Astrocyte (in vitro differentiated cells and primary cell): ENCODE measurements at regions not wholly inside any gene's neighbourhood (a gene's known extent, or its start where the extent isn't known, plus 50 kb on each side); places are given as distances from the start of the nearest gene placed in this dataset.

Experiments
- DNase-seq: peaks from one replicate; pipeline ENCODE4 v3.0.0-alpha.2; 2010; ENCODE audit warnings: low read depth
- FAIRE-seq: peaks from 2 replicates; lab custom pipeline; 2011; peaks lifted over from hg19 to GRCh38; lab: Jason Lieb, UNC
- H2AFZ ChIP-seq: 2 replicates; pipeline ENCODE4 v1.6.0; 2012; ENCODE audit warnings: low read depth, low read length, inconsistent platforms
- H3K27ac ChIP-seq: 2 replicates; pipeline ENCODE4 v1.5.1; 2011; ENCODE audit warnings: low read depth, low read length, inconsistent platforms
- H3K27me3 ChIP-seq: 2 replicates; pipeline ENCODE4 v1.6.0; 2011; ENCODE audit warnings: low read length, inconsistent platforms; ENCODE audit not compliant: insufficient read depth
- H3K36me3 ChIP-seq: 2 replicates; pipeline ENCODE4 v1.5.1; 2011; ENCODE audit warnings: low read length, inconsistent platforms; ENCODE audit not compliant: insufficient read depth
- H3K4me1 ChIP-seq: 2 replicates; pipeline ENCODE4 v1.5.1; 2011; ENCODE audit warnings: low read length, inconsistent platforms; ENCODE audit not compliant: insufficient read depth
- H3K4me2 ChIP-seq: 2 replicates; pipeline ENCODE4 v1.6.0; 2012; ENCODE audit warnings: low read length, inconsistent platforms
- H3K4me3 ChIP-seq: 2 replicates; pipeline ENCODE4 v1.5.1; 2011; ENCODE audit warnings: low read depth, mild to moderate bottlenecking, low read length, inconsistent platforms; ENCODE audit not compliant: insufficient read depth
- H3K79me2 ChIP-seq: 2 replicates; pipeline ENCODE4 v1.6.0; 2012; ENCODE audit warnings: mild to moderate bottlenecking, low read length, inconsistent platforms; ENCODE audit not compliant: insufficient read depth
- H3K9ac ChIP-seq: 2 replicates; pipeline ENCODE4 v1.6.0; 2012; ENCODE audit warnings: mild to moderate bottlenecking, low read length, inconsistent platforms
- H3K9me3 ChIP-seq: 2 replicates; pipeline ENCODE4 v1.5.1; 2012; ENCODE audit warnings: low read depth, mild to moderate bottlenecking, low read length, inconsistent platforms; ENCODE audit not compliant: insufficient read depth
- H4K20me1 ChIP-seq: 2 replicates; pipeline ENCODE4 v1.6.0; 2012; ENCODE audit warnings: low read length, inconsistent platforms; ENCODE audit not compliant: insufficient read depth
- H3K27ac Mint-ChIP-seq: one replicate; pipeline ENCODE4 v1.8.0; 2021; ENCODE audit warnings: mild to moderate bottlenecking, mixed read lengths; ENCODE audit not compliant: unreplicated experiment
- H3K27me3 Mint-ChIP-seq: one replicate; pipeline ENCODE4 v1.8.0; 2021; ENCODE audit warnings: low read depth, mixed read lengths; ENCODE audit not compliant: unreplicated experiment
- H3K36me3 Mint-ChIP-seq: one replicate; pipeline ENCODE4 v1.8.0; 2021; ENCODE audit warnings: low read depth, mixed read lengths; ENCODE audit not compliant: unreplicated experiment
- H3K4me1 Mint-ChIP-seq: one replicate; pipeline ENCODE4 v1.8.0; 2021; ENCODE audit warnings: low read depth, mixed read lengths; ENCODE audit not compliant: unreplicated experiment
- H3K4me3 Mint-ChIP-seq: one replicate; pipeline ENCODE4 v1.8.0; 2021; ENCODE audit warnings: mild to moderate bottlenecking, moderate library complexity, mixed read lengths; ENCODE audit not compliant: unreplicated experiment
- H3K9me3 Mint-ChIP-seq: one replicate; pipeline ENCODE4 v1.8.0; 2021; ENCODE audit warnings: mild to moderate bottlenecking, mixed read lengths; ENCODE audit not compliant: unreplicated experiment
- CTCF ChIP-seq: IDR thresholded peaks from 2 replicates; pipeline ENCODE4 v1.5.1; 2011; ENCODE audit warnings: low read depth, mild to moderate bottlenecking, inconsistent platforms, low read length, moderate library complexity; ENCODE audit not compliant: insufficient read depth
- EZH2 ChIP-seq: IDR thresholded peaks from 2 replicates; pipeline ENCODE4 v1.6.1; 2012; ENCODE audit warnings: mild to moderate bottlenecking, low read length, inconsistent platforms; ENCODE audit not compliant: insufficient read depth

DNA sequence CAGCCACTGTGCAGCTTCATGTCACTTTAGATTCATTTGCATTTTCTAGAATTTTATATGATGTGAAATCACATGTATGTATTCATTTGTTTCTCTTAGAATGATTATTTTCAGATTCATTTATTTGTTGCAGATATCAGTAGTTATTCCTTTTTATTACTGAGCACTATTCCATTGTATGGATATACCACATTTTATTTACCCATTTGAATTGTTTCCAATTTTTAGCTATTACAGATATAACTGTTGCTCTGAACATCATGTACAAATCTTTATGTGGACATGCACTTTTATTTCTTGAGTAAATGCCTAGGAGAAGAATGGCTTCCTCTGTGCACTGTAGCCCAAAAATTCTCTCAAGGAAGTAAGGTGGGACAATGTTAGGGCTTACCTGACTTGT is 767.8 kb upstream of the FANCL start:
- Histone ChIP-seq H2AFZ (no peak overlapping the region), H3K36me3 (no peaks in the 10 kb centered on the region), H3K79me2 (no peaks in the 10 kb centered on the region), H3K4me2 (no peak overlapping the region), H3K4me1 (no peaks in the 10 kb centered on the region), H3K9me3 (no peaks in the 10 kb centered on the region), H3K27me3 (no peaks in the 10 kb centered on the region), H4K20me1 (no peaks in the 10 kb centered on the region), H3K4me3 (no peak overlapping the region), H3K9ac (no peak overlapping the region), H3K27ac (no peak overlapping the region)
- DNase-seq (no peak), FAIRE-seq (no peak)
- TF ChIP-seq EZH2: no peak
- TF ChIP-seq CTCF: no peak
- H3K27ac Mint-ChIP-seq: no peak overlapping the region
- no peaks in the 10 kb centered on the region for H3K36me3 Mint-ChIP-seq
- H3K27me3 Mint-ChIP-seq: peaks cover 4% of the 10 kb centered on the region
- H3K9me3 Mint-ChIP-seq: no peaks in the 10 kb centered on the region
- no peak overlapping the region for H3K4me3 Mint-ChIP-seq
- H3K4me1 Mint-ChIP-seq: no peaks in the 10 kb centered on the region

DNA sequence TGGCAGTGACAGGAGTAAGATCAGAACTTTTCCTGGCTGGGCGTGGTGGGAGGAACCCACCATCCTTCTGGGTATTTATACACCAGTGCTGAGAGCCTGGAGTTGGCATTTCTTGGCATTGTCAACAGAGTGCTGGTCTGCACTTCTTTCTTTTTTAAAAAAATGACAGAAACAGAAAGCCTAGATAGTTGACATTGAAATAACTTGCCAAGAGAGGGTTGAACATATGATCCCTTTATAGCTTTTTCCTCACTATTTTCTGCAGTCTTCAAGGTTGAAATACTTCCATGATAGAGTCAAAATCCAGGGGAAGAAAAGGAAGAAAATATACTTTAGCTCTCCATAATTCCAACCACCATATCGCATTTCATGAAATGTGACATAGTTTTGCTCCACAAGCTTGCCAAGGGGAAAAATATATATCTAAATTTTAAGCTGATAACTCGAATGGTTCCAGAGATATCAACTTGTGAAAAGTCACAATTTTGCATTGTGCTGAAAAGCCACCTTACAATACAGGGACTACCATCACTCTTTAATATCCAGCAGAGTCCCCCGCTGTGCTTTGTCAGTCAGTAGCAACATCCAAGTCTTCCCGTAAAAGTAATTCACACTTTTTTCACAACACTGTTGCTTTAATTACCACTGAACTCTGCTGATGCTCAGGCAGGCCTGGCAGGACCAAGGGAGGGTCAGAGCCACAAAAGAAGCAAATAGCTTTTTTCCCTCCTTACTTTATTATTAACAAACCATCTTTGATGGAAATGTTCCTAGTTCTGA is 764.9 kb upstream of the FANCL start:
- no peak overlapping the region for H3K4me3 Mint-ChIP-seq
- DNase-seq: no peak

More for the DNA sequence above, 764.9 kb upstream of the FANCL start:
- no peak overlapping the region for H3K4me3 ChIP-seq
- no peaks in the 10 kb centered on the region for H3K27me3 ChIP-seq
- Mint-ChIP-seq H3K9me3 (no peaks in the 10 kb centered on the region), H3K4me1 (no peaks in the 10 kb centered on the region), H3K36me3 (no peaks in the 10 kb centered on the region), H3K27me3 (peaks cover 2% of the 10 kb centered on the region), H3K27ac (no peak overlapping the region)
- no peak for FAIRE-seq
- no peaks in the 10 kb centered on the region for H3K79me2 ChIP-seq
- H3K9me3 ChIP-seq: no peaks in the 10 kb centered on the region
- TF ChIP-seq EZH2 (no peak), CTCF (no peak)
- no peaks in the 10 kb centered on the region for H3K4me1 ChIP-seq
- H3K4me2 ChIP-seq: no peak overlapping the region
- H4K20me1 ChIP-seq: no peaks in the 10 kb centered on the region
- H3K9ac ChIP-seq: no peak overlapping the region
- no peak overlapping the region for H2AFZ ChIP-seq
- H3K27ac ChIP-seq: no peak overlapping the region
- no peaks in the 10 kb centered on the region for H3K36me3 ChIP-seq
